ENCODE measurements at regions not wholly inside any gene's neighbourhood (a gene's known extent, or its start where the extent isn't known, plus 50 kb on each side); places are given as distances from the start of the nearest gene placed in this dataset.

- TF ChIP-seq POLR2A (IDR thresholded peaks at IDR 0.05) (no peak), CTCF (IDR thresholded peaks at IDR 0.05) (no peak)
Measured at GRCh38 chr16:66203476-66203875, 163.0 kb upstream of the CDH5 start.

Data from Peyer's patch (tissue), 4 donors.